LNCaP clone FGC (cell line): ENCODE measurements at regions not wholly inside any gene's neighbourhood (a gene's known extent, or its start where the extent isn't known, plus 50 kb on each side); places are given as distances from the start of the nearest gene placed in this dataset.
A peak's percentile ranks its signal among the peaks of the same experiment; 100 is the strongest.
"Not testable (repeated sequence)": the region's sequence is repeated elsewhere in the genome, so short reads cannot be mapped to it uniquely, and the experiment has no call there.

Experiments
- DNase-seq: peaks from one replicate; pipeline ENCODE4 v3.0.0-alpha.2; 2011; ENCODE audit warnings: low read depth
- H3K4me3 ChIP-seq: 2 replicates; pipeline ENCODE4 v1.5.1; 2011; ENCODE audit warnings: mild to moderate bottlenecking, low read depth, low read length, control low read depth
- TF ChIP-seq, protein P1 (sequence below): IDR thresholded peaks from 2 replicates; pipeline ENCODE4 v1.5.1; 2012; ENCODE audit warnings: mild to moderate bottlenecking; ENCODE audit not compliant: control insufficient read depth, insufficient read depth; ENCODE audit errors: extremely low read depth

- TF ChIP-seq, protein P1, sequence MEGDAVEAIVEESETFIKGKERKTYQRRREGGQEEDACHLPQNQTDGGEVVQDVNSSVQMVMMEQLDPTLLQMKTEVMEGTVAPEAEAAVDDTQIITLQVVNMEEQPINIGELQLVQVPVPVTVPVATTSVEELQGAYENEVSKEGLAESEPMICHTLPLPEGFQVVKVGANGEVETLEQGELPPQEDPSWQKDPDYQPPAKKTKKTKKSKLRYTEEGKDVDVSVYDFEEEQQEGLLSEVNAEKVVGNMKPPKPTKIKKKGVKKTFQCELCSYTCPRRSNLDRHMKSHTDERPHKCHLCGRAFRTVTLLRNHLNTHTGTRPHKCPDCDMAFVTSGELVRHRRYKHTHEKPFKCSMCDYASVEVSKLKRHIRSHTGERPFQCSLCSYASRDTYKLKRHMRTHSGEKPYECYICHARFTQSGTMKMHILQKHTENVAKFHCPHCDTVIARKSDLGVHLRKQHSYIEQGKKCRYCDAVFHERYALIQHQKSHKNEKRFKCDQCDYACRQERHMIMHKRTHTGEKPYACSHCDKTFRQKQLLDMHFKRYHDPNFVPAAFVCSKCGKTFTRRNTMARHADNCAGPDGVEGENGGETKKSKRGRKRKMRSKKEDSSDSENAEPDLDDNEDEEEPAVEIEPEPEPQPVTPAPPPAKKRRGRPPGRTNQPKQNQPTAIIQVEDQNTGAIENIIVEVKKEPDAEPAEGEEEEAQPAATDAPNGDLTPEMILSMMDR, result no peak
- DNase-seq, result no peak
These were observed 407.5 kb upstream of the CLEC14A start for GRCh38 chr14:38663382-38663781.

DNA sequence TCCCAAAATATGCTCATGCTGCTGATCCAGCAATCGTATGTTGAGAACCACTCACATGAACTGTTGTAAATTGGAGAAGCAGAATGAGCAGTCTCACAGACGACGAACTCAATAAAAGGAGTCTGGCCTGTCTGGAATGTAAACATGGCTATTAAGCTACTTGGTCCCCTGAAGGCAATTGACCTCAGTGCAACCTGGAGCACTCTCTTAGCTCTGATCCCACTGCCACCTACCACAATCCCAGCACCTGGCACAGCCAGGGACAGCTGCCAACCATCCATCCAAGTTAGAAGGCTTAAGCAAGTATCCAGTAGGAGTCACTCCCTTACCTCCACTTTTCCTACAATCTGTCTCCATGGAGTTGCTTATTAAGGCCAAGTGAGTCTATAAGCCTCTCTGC lies 406.9 kb upstream of the CLEC14A start:
- TF ChIP-seq, protein P1, result no peak

More at GRCh38 chr14:38663382-38663781, 407.5 kb upstream of the CLEC14A start:
- H3K4me3 ChIP-seq, result no peak overlapping the region

DNA sequence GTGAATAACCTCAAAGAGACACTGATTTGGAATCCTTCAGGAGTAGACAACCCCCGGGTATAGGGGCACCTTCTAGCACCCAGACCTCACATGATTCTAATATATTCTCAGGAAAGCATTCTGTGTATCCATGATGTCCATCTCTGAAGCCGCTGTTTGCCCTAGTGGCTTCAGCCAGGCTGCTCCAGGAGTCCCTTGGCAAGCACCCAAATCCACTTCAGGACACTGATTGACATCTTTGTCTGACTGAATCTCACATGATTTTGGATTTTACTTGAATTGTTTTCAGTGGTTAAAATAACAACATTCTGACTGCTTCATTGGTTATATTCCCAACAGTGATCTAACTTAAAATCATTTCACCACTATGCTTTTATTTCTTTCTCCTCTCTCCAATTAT lies 390.5 kb upstream of the CLEC14A start:
- no peak overlapping the region for H3K4me3 ChIP-seq
- DNase-seq, result peak; percentile 1
- TF ChIP-seq, protein P1, result no peak

More for the DNA sequence above, 406.9 kb upstream of the CLEC14A start:
- DNase-seq, result peak; percentile 15
- H3K4me3 ChIP-seq, result no peak overlapping the region

DNA sequence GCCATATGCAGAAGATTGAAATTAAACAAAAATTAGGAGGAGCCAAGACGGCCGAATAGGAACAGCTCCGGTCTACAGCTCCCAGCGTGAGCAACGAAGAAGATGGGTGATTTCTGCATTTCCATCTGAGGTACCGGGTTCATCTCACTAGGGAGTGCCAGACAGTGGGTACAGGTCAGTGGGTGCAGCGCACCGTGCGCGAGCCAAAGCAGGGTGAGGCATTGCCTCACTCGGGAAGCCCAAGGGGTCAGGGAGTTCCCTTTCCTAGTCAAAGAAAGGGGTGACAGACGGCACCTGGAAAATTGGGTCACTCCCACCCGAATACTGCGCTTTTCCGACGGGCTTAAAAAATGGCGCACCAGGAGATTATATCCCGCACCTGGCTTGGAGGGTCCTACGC lies 379.0 kb upstream of the CLEC14A start:
- DNase-seq, H3K4me3 ChIP-seq: not testable (repeated sequence)

DNA sequence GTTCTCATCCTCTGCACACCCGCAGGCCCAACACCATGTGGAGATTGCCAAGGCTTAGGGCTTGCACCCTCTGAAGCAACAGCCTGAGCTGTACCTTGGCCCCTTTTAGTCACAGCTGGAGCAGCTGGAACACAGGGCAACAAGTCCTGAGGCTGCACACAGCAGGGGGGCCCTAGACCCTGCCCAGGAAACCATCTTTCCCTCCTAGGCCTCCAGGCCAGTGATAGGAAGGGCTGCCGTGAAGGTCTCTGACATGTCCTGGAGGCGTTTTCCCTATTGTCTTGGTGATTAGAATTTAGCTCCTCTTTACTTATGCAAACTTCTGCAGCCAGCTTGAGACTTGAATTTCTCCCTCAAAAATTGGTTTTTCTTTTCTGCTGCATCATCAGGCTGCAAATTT lies 373.5 kb upstream of the CLEC14A start:
- TF ChIP-seq, protein P1, result no peak
- no peak overlapping the region for H3K4me3 ChIP-seq
- no peak for DNase-seq

GRCh38 chr14:38627163-38627562 lies 371.3 kb upstream of the CLEC14A start:
- H3K4me3 ChIP-seq, result no peak overlapping the region
- TF ChIP-seq, protein P1, result no peak
- no peak for DNase-seq

GRCh38 chr14:38623661-38624060 lies 367.8 kb upstream of the CLEC14A start:
- DNase-seq, result no peak
- TF ChIP-seq, protein P1, result no peak
- no peak overlapping the region for H3K4me3 ChIP-seq
